ENCODE measurements at regions not wholly inside any gene's neighbourhood (a gene's known extent, or its start where the extent isn't known, plus 50 kb on each side); places are given as distances from the start of the nearest gene placed in this dataset.

GRCh38 chr10:4069491-4069890 lies 284.5 kb upstream of the KLF6 start:
- H3K4me3 ChIP-seq (ENCODE audit: low read depth in 1 of 2, low read length in 1 of 2): no peak overlapping the region
- no peaks in the 10 kb centered on the region for H3K36me3 ChIP-seq
- H3K9me3 ChIP-seq: no peaks in the 10 kb centered on the region
- no peak overlapping the region for H3K27ac ChIP-seq
- no peaks in the 10 kb centered on the region for H3K4me1 ChIP-seq (ENCODE audit: control insufficient read depth in 1 of 2, insufficient read depth in 1 of 2, low read depth in 1 of 2, low read length in 1 of 2)
- TF ChIP-seq, protein P1, sequence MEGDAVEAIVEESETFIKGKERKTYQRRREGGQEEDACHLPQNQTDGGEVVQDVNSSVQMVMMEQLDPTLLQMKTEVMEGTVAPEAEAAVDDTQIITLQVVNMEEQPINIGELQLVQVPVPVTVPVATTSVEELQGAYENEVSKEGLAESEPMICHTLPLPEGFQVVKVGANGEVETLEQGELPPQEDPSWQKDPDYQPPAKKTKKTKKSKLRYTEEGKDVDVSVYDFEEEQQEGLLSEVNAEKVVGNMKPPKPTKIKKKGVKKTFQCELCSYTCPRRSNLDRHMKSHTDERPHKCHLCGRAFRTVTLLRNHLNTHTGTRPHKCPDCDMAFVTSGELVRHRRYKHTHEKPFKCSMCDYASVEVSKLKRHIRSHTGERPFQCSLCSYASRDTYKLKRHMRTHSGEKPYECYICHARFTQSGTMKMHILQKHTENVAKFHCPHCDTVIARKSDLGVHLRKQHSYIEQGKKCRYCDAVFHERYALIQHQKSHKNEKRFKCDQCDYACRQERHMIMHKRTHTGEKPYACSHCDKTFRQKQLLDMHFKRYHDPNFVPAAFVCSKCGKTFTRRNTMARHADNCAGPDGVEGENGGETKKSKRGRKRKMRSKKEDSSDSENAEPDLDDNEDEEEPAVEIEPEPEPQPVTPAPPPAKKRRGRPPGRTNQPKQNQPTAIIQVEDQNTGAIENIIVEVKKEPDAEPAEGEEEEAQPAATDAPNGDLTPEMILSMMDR (IDR thresholded peaks at IDR 0.05): no peak
- no peaks in the 10 kb centered on the region for H3K27me3 ChIP-seq

- Histone ChIP-seq H3K27ac (no peak overlapping the region), H3K4me1 (ENCODE audit: control insufficient read depth in 1 of 2, insufficient read depth in 1 of 2, low read depth in 1 of 2, low read length in 1 of 2) (no peaks in the 10 kb centered on the region), H3K4me3 (ENCODE audit: low read depth in 1 of 2, low read length in 1 of 2) (no peak overlapping the region), H3K27me3 (no peaks in the 10 kb centered on the region), H3K36me3 (no peaks in the 10 kb centered on the region), H3K9me3 (no peaks in the 10 kb centered on the region)
- TF ChIP-seq, protein P1 (IDR thresholded peaks at IDR 0.05): no peak
These were observed 283.6 kb upstream of the KLF6 start for GRCh38 chr10:4068629-4069028.

- no peaks in the 10 kb centered on the region for H3K9me3 ChIP-seq
- TF ChIP-seq, protein P1 (IDR thresholded peaks at IDR 0.05): no peak
- H3K36me3 ChIP-seq: no peaks in the 10 kb centered on the region
- H3K4me1 ChIP-seq (ENCODE audit: control insufficient read depth in 1 of 2, insufficient read depth in 1 of 2, low read depth in 1 of 2, low read length in 1 of 2): no peaks in the 10 kb centered on the region
- H3K27me3 ChIP-seq: no peaks in the 10 kb centered on the region
- H3K4me3 ChIP-seq (ENCODE audit: low read depth in 1 of 2, low read length in 1 of 2): no peak overlapping the region
- H3K27ac ChIP-seq: no peak overlapping the region
These were observed 283.0 kb upstream of the KLF6 start for GRCh38 chr10:4067931-4068561.

DNA sequence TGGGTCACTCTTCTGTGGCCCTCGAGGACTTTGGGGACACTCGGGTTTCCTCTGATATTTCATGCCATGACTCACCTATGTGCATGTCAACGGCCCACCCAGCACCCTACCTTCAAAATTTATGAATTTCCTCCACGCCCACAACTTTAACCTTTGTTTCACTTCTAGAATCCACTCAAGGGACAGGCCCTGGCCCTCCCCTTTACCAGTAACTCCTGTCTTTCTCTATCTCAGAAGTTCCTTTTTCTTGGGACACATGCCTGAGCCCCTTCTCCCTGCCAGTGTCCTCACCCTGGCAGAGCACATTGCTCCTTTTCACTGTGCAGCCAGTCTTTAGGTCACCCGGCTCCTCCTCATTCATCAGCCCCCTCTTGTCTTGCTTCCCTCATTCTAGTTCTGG lies 282.5 kb upstream of the KLF6 start:
- H3K36me3 ChIP-seq: no peaks in the 10 kb centered on the region
- no peaks in the 10 kb centered on the region for H3K4me1 ChIP-seq (ENCODE audit: control insufficient read depth in 1 of 2, insufficient read depth in 1 of 2, low read depth in 1 of 2, low read length in 1 of 2)
- no peaks in the 10 kb centered on the region for H3K27me3 ChIP-seq
- no peak overlapping the region for H3K27ac ChIP-seq
- H3K4me3 ChIP-seq (ENCODE audit: low read depth in 1 of 2, low read length in 1 of 2): no peak overlapping the region
- TF ChIP-seq, protein P1 (IDR thresholded peaks at IDR 0.05): no peak
- H3K9me3 ChIP-seq: no peaks in the 10 kb centered on the region

DNA sequence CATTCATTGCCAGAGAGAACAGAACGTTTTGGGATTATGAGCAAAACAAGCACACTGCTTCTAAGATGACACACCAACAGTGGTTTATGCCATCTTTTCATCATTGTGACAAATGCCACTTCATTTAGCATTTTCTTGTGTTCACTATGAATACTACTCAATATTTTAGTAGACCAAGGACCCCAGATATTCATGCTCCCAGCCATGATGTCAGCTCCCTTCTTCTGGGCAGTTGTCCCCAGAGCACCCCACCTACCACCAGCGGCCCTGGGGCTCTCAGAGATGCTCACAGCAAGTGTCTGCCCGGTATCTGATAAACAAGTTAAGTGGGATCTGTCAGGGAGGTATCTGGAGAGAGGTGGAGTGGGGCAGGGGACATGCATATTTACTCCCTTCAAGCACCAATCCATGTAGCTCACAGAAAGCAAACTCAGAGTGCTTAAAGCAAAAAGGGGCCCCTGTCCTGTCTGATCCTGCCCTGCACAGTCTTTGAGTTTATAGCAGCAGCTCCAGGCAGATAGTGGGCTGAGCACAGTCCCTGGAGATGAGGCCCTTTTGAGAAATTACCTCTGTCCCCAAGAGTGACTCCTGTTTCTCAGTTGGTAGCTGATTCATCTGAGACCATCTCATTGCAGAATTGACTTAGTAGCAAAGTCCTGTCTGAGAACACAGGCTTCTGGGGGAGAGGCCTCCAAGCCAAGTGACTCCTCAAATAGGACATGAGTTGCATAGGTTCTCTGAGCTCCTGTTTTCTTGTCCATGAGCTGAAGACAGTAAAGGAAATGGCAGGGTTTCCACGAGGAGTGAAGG lies 281.8 kb upstream of the KLF6 start:
- no peaks in the 10 kb centered on the region for H3K9me3 ChIP-seq
- H3K4me1 ChIP-seq (ENCODE audit: control insufficient read depth in 1 of 2, insufficient read depth in 1 of 2, low read depth in 1 of 2, low read length in 1 of 2): no peaks in the 10 kb centered on the region
- H3K27ac ChIP-seq: no peak overlapping the region
- H3K27me3 ChIP-seq: no peaks in the 10 kb centered on the region
- H3K4me3 ChIP-seq (ENCODE audit: low read depth in 1 of 2, low read length in 1 of 2): no peak overlapping the region
- TF ChIP-seq, protein P1 (IDR thresholded peaks at IDR 0.05): no peak
- no peaks in the 10 kb centered on the region for H3K36me3 ChIP-seq

Data from neutrophil (primary cell).